ENCODE measurements at regions not wholly inside any gene's neighbourhood (a gene's known extent, or its start where the extent isn't known, plus 50 kb on each side); places are given as distances from the start of the nearest gene placed in this dataset.

GRCh38 chr18:34627137-34627920 is 82.8 kb upstream of the DTNA start:
- no peak for TF ChIP-seq EZH2 (IDR thresholded peaks at IDR 0.05; ENCODE audit: borderline replicate concordance, low read depth, low read length, severe bottlenecking)
- no peak for TF ChIP-seq POLR2A (IDR thresholded peaks at IDR 0.05; ENCODE audit: low read depth, low read length)
- TF ChIP-seq CTCF (IDR thresholded peaks at IDR 0.05; ENCODE audit: extremely low read depth in 1 of 2, insufficient read depth in 1 of 2, low read depth in 1 of 2, low read length in 2 of 2), result no peak
- no peak for TF ChIP-seq GATA2 (IDR thresholded peaks at IDR 0.05; ENCODE audit: insufficient read depth, insufficient read length, low read depth, low read length)

Data from endothelial cell of umbilical vein (primary cell).